ENCODE measurements at regions not wholly inside any gene's neighbourhood (a gene's known extent, or its start where the extent isn't known, plus 50 kb on each side); places are given as distances from the start of the nearest gene placed in this dataset.
"Not testable (repeated sequence)": the region's sequence is repeated elsewhere in the genome, so short reads cannot be mapped to it uniquely, and the experiment has no call there.

- DNase-seq: no peak
Measured at GRCh38 chr4:66577922-66578321, 907.6 kb upstream of the EPHA5 start.

DNA sequence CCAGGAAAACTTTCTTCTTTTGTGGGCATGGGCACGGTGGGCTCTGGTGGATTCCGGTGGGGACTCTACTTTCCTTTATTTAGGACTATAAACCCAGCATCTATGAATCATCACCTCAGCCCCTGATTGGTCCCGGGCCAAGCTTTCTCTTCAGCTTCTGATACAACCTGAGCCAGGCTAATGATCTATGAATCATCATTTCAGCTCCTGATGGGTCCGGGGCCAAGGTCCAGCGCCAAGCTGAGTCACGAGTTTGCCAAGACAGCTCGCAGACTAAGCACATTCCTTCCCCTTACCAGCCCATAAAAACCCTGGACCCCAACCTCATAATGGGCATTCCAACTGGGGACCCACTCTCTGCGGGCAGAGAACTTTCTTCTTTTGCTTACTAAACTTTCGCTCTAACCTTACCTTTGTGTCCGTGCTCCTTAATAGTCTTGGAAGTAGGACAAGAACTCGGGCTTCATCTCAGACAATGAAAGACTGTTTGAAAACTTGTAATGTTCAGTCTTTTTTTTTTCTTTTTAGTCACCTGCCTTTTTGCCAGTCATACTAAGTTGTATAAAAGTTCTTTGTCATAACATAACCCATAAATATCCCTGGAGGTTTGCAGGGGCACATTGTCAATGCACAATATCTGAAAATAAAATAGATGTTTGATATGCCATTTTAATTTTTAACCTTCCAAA, 904.9 kb upstream of the EPHA5 start:
- DNase-seq: no peak

- no peak for DNase-seq
Measured at GRCh38 chr4:66574145-66574978, 904.1 kb upstream of the EPHA5 start.

DNA sequence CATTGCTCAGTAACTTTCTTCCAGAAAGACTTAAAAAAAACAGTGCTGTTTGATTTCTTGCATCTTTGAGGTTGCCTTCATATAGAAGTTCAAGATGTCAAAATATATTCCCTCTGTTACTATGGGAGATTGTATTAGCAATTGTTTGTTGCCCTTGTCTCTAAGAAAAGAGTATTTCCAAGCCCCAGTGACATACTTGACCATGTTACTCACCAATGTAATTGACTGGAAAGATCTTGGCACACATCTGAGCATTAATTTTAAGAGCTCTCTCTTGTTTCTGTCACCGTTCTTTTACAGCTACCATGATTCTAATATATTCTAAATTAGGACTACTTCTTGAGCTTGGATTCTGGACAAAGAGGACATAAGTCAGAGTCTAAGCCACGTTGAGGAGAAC, 902.7 kb upstream of the EPHA5 start:
- DNase-seq: no peak

DNA sequence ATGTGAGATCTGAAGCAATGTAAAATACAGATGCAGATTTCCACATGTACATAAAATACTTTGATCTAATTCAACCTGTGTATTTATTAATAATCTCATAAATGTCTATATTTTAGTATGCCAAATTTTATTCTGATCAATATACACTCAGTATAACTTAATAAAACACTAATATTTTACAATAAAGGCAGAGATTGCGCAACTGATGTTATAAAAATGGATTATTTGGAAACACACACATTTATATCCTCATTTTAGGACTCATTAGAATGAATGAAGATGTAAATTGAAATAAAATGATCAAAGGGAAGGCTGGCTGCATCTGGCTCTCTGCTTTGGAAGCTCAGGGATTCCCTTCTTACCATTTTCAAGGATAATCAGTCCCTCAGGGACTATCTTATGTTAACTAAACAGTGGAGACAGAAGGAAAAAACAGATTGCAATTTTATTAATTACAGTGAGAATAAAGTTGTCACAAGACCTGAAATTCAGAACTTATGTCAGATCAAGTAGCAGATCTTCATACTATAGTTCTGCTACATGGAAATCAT, 900.9 kb upstream of the EPHA5 start:
- no peak for DNase-seq

DNA sequence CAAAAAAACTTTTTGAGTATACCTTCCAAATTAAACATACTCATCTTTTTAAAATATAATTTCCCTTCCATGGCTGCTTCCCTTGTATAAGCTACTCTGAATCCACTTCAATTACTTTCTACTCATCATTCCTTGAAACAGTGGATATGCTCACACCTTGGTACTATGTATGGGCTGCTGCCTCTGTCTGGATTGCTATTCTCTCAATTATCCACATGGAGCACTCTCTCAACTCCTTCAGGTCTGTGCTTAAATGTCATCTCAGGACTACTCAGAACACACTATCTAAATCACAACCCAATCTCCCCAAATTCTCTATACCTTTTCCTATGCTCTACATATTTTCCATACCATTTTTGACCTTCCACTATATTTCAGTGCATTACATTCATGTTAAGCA, 898.9 kb upstream of the EPHA5 start:
- no peak for DNase-seq

DNA sequence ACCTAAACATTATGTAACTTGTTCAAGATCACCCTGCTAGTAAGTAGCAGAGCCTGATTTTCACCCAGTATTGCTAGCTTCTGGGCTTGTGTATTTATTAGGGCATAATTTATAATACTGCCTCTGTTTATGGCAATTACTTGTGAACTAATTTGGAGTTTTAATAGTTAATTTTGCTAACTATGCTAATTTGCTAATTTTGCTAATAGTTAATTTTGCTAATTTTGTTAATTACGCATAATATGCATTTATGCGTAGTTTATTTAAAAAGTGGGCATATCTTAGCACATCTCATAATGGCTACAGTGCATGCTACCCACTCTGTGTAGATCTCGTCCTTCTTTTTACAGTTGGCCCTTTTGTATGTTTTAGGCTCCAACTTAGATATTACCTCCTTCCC, 898.1 kb upstream of the EPHA5 start:
- no peak for DNase-seq

DNA sequence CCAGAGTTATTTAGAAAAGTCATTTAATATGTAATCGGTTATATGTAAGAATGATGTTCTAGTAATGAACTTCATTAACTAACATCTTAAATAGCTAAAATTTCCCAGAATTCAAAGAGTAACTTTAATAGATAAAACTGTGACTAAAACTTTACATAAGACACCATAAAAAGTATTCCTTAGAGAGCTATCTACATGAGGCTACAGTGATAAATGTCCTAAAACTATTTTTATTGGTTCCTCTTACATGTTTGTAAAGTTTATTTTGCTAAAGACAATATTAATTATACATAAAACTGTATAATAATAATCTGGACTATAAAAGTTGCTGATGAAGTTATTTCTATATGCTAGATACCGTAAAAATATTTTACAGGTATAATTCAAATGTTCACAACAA, 897.7 kb upstream of the EPHA5 start:
- DNase-seq: no peak

DNA sequence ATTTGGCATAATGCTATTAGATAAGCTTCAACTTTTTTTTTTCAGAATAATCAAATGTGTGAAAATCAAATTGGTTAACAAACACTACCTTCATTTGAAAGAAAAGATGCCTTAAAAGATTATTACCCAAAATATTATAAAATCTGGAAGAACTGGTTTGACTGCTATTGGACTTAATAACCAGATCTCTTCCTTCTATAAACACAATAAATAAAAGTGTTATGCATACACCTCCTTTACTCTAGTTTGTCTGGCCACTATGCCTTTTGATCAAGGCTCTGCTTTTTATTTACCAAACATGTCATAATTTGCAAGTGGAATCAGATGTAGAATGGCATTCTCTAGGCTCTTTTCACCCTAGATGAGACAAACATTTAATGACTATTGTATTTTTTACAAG, 897.3 kb upstream of the EPHA5 start:
- DNase-seq: no peak

GRCh38 chr4:66565801-66566200, 895.5 kb upstream of the EPHA5 start:
- no peak for DNase-seq

GRCh38 chr4:66564901-66565651, 894.8 kb upstream of the EPHA5 start:
- no peak for DNase-seq

- no peak for DNase-seq
Measured at GRCh38 chr4:66562276-66562806, 892.1 kb upstream of the EPHA5 start.

GRCh38 chr4:66561465-66562053, 891.3 kb upstream of the EPHA5 start:
- not testable (repeated sequence) for DNase-seq

GRCh38 chr4:66558651-66559050, 888.4 kb upstream of the EPHA5 start:
- no peak for DNase-seq

GRCh38 chr4:66556651-66557278, 886.5 kb upstream of the EPHA5 start:
- no peak for DNase-seq

GRCh38 chr4:66555301-66555700, 885.0 kb upstream of the EPHA5 start:
- DNase-seq: no peak

DNA sequence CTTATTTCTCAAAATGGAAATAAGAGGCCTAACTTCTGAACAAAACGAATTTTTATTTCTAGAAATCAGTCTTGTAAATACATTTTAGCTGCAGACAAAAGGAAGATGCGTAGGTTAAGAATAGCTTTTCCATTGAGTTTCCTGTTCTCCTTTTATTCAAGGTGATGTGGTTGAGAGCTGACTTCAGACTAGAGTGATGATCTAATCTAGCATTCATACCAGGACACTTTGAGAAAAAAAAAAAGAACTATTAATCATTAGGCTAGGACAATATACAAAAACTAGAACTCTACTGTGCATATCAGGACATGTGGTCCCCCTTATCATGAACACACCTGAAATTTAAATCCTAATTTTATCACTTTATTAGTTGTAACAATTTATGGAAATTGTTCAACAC, 884.5 kb upstream of the EPHA5 start:
- DNase-seq: no peak

- not testable (repeated sequence) for DNase-seq
Measured at GRCh38 chr4:66545301-66545700, 875.0 kb upstream of the EPHA5 start.

DNA sequence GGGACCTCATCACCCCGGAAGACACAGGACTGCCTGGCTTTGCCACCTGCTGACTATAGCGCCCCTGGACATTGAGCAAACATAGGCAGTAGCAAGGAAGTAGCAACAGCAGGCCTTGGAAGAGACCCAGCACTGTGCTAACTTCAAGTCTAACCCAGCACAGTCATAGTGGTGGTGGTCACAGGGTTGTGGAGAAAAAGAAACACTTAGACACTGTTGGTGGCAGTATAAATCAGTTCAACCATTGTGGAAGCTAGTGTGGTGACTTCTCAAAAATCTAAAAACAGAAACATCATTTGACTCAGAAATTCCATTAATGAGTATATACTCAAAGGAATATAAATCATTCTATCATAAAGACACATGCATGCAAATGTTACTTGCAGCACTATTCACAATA, 874.0 kb upstream of the EPHA5 start:
- no peak for DNase-seq

GRCh38 chr4:66539745-66540144, 869.5 kb upstream of the EPHA5 start:
- DNase-seq: no peak

DNA sequence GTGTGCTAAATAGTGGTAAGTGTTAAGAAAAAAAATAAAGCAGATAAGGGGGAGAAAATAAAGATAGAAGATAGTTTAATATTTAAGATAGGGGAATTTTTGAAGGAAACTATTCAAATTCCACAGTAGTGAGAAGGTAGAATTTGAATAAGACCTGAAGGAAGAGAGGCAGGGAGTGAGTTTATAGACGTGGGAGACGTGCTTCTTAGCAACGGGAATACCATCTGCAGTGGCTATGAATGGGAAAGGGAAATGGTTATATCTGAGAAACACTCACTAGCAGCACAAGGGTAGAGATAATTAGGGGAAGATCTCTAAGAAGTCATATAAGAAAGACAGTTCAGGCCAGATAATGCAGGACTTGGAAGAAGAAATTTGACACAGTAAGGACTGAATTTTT, 854.5 kb upstream of the EPHA5 start:
- DNase-seq: no peak

- no peak for DNase-seq
Measured at GRCh38 chr4:66522244-66522643, 852.0 kb upstream of the EPHA5 start.
